Panc1 (cell line): ENCODE measurements at regions not wholly inside any gene's neighbourhood (a gene's known extent, or its start where the extent isn't known, plus 50 kb on each side); places are given as distances from the start of the nearest gene placed in this dataset.
A peak's percentile ranks its signal among the peaks of the same experiment; 100 is the strongest.

Experiments
- ATAC-seq: fragments of 200-7000 bp; cut with Tn5 transposase; 2 replicates; pipeline ENCODE4 v1.9.1; 2020; ENCODE audit warnings: mild to moderate bottlenecking, moderate library complexity
- BruUV-seq: library from RNA; stranded (reverse); fragments of 400-500 nt; replicated peaks from 2 replicates; lab custom pipeline; 2021; lab: Mats Ljungman, UMichigan
- CTCF ChIA-PET: fragments of 300-600 bp; sonication (Branson Sonifier 250); formaldehyde crosslinking; loops from one replicate; lab custom pipeline; 2022; ENCODE audit warnings: antibody characterized with exemption; lab: Charles Lee
- POLR2A ChIA-PET: fragments of 300-600 bp; sonication (Branson Sonifier 250); formaldehyde crosslinking; loops from one replicate; lab custom pipeline; 2022; ENCODE audit warnings: antibody characterized with exemption; lab: Charles Lee
- DNase-seq: peaks from one replicate; pipeline ENCODE4 v3.0.0-alpha.2; 2010; ENCODE audit warnings: low read depth, low spot score
- H3K27ac ChIP-seq: 2 replicates; pipeline ENCODE4 v1.5.1; 2011; ENCODE audit warnings: mild to moderate bottlenecking, low read length, inconsistent platforms
- H3K27me3 ChIP-seq: fragments of 200-500 bp; sonication (Bioruptor generic); 2 replicates; pipeline ENCODE4 v1.6.0; 2014; ENCODE audit warnings: low read length, inconsistent platforms; ENCODE audit not compliant: control insufficient read depth, insufficient read depth
- H3K36me3 ChIP-seq: fragments of 200-500 bp; sonication (Bioruptor generic); 2 replicates; pipeline ENCODE4 v1.5.1; 2014; ENCODE audit warnings: inconsistent platforms, mild to moderate bottlenecking, low read length, moderate library complexity; ENCODE audit not compliant: control insufficient read depth, insufficient read depth
- H3K4me1 ChIP-seq: 2 replicates; pipeline ENCODE4 v1.5.1; 2011; ENCODE audit warnings: inconsistent platforms, mild to moderate bottlenecking, low read length, moderate library complexity; ENCODE audit not compliant: control insufficient read depth, insufficient read depth
- H3K4me3 ChIP-seq, 2 experiments: 2 replicates each; pipeline ENCODE4 v1.5.1; 2011 to 2012; ENCODE audit warnings: low read depth in 2 of 2, low read length in 2 of 2, mild to moderate bottlenecking in 2 of 2, inconsistent platforms in 1 of 2, moderate library complexity in 1 of 2
- H3K9me3 ChIP-seq: fragments of 200-500 bp; sonication (Bioruptor generic); 2 replicates; pipeline ENCODE4 v1.5.1; 2014; ENCODE audit warnings: low read depth, mild to moderate bottlenecking, inconsistent platforms, low read length, moderate library complexity; ENCODE audit not compliant: control insufficient read depth, insufficient read depth
- POLR2AphosphoS5 ChIP-seq: IDR thresholded peaks from 2 replicates; pipeline ENCODE4 v1.6.1; 2012; ENCODE audit warnings: mild to moderate bottlenecking, low read depth, low read length, moderate library complexity
- SIN3A ChIP-seq: IDR thresholded peaks from 2 replicates; pipeline ENCODE4 v1.6.1; 2012; ENCODE audit warnings: low read depth, mild to moderate bottlenecking, low read length, moderate library complexity, borderline replicate concordance; ENCODE audit not compliant: insufficient read depth
- TCF7L2 ChIP-seq: IDR thresholded peaks from 2 replicates; pipeline ENCODE4 v1.6.1; 2011; ENCODE audit warnings: mild to moderate bottlenecking, low read depth, low read length, inconsistent platforms
- in situ Hi-C: cut with HindIII; loops from 2 replicates; pipeline ENCODE4 v1.10.0; 2016; ENCODE audit warnings: low sequenced_read_pairs, low pct_unique_long_range_greater_than_20kb
- intact Hi-C: fragments of 100-400 bp; cut with micrococcal nuclease; formaldehyde crosslinking; loops from one replicate; pipeline ENCODE4 v1.10.0; 2022; ENCODE audit not compliant: unreplicated experiment
- TF ChIP-seq, protein P1 (sequence below): fragments of 450-650 bp; IDR thresholded peaks from 2 replicates; pipeline ENCODE4 v1.5.1; 2017; ENCODE audit warnings: mild to moderate bottlenecking
- TF ChIP-seq, protein P2 (sequence below), 2 experiments: IDR thresholded peaks; 2 replicates each; pipeline ENCODE4 v1.6.1; 2011 to 2012; ENCODE audit warnings: low read depth in 2 of 2, control low read depth in 1 of 2, low read length in 1 of 2, mild to moderate bottlenecking in 1 of 2, moderate library complexity in 1 of 2; ENCODE audit not compliant: insufficient read depth in 1 of 2

DNA sequence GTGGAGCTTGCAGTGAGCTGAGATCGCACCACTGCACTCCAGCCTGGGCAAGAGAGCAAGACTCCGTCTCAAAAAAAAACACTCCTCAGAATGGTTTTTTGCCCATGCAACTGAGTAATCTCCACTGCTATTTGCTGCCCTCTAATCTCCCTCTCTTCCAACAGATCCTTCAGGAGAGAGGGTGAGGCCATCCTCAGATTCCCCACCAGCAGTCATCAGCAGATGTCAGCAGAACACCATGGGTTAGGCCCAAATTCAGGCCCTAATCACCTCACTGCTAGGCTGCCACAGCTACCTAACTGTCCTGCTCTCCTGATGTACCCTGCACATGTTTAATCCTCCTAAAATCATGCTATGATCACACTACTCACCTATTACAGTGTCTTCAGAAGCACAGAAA is 63.2 kb upstream of the BEND6 start:
- in situ Hi-C loops = no loop called here
- intact Hi-C loops = no loop called here
- peak; percentile 88 for ATAC-seq
- POLR2A ChIA-PET = no interaction called here
- Histone ChIP-seq H3K36me3 (no peaks in the 10 kb centered on the region), H3K27me3 (no peaks in the 10 kb centered on the region), H3K27ac (no peak overlapping the region), H3K4me3 (no peak overlapping the region), H3K4me1 (no peaks in the 10 kb centered on the region), H3K9me3 (no peaks in the 10 kb centered on the region)
- TF ChIP-seq, protein P1, sequence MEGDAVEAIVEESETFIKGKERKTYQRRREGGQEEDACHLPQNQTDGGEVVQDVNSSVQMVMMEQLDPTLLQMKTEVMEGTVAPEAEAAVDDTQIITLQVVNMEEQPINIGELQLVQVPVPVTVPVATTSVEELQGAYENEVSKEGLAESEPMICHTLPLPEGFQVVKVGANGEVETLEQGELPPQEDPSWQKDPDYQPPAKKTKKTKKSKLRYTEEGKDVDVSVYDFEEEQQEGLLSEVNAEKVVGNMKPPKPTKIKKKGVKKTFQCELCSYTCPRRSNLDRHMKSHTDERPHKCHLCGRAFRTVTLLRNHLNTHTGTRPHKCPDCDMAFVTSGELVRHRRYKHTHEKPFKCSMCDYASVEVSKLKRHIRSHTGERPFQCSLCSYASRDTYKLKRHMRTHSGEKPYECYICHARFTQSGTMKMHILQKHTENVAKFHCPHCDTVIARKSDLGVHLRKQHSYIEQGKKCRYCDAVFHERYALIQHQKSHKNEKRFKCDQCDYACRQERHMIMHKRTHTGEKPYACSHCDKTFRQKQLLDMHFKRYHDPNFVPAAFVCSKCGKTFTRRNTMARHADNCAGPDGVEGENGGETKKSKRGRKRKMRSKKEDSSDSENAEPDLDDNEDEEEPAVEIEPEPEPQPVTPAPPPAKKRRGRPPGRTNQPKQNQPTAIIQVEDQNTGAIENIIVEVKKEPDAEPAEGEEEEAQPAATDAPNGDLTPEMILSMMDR = peak; percentile 41
- TF ChIP-seq, protein P2, sequence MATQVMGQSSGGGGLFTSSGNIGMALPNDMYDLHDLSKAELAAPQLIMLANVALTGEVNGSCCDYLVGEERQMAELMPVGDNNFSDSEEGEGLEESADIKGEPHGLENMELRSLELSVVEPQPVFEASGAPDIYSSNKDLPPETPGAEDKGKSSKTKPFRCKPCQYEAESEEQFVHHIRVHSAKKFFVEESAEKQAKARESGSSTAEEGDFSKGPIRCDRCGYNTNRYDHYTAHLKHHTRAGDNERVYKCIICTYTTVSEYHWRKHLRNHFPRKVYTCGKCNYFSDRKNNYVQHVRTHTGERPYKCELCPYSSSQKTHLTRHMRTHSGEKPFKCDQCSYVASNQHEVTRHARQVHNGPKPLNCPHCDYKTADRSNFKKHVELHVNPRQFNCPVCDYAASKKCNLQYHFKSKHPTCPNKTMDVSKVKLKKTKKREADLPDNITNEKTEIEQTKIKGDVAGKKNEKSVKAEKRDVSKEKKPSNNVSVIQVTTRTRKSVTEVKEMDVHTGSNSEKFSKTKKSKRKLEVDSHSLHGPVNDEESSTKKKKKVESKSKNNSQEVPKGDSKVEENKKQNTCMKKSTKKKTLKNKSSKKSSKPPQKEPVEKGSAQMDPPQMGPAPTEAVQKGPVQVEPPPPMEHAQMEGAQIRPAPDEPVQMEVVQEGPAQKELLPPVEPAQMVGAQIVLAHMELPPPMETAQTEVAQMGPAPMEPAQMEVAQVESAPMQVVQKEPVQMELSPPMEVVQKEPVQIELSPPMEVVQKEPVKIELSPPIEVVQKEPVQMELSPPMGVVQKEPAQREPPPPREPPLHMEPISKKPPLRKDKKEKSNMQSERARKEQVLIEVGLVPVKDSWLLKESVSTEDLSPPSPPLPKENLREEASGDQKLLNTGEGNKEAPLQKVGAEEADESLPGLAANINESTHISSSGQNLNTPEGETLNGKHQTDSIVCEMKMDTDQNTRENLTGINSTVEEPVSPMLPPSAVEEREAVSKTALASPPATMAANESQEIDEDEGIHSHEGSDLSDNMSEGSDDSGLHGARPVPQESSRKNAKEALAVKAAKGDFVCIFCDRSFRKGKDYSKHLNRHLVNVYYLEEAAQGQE (IDR thresholded peaks at IDR 0.05; ENCODE audit: insufficient read depth in 1 of 2, low read depth in 2 of 2, low read length in 1 of 2) = no peak
- no peak for TF ChIP-seq SIN3A
- TF ChIP-seq POLR2AphosphoS5 = no peak
- no peak for TF ChIP-seq TCF7L2
- no peak for DNase-seq
- BruUV-seq = no TSS peak
- CTCF ChIA-PET = interaction anchor here (0.6 to 1.0 kb wide), 4 partner anchors 76 to 281 kb away, joined by 4 to 9 read pairs (median 6); partner anchors contain the start of gene BAG2

DNA sequence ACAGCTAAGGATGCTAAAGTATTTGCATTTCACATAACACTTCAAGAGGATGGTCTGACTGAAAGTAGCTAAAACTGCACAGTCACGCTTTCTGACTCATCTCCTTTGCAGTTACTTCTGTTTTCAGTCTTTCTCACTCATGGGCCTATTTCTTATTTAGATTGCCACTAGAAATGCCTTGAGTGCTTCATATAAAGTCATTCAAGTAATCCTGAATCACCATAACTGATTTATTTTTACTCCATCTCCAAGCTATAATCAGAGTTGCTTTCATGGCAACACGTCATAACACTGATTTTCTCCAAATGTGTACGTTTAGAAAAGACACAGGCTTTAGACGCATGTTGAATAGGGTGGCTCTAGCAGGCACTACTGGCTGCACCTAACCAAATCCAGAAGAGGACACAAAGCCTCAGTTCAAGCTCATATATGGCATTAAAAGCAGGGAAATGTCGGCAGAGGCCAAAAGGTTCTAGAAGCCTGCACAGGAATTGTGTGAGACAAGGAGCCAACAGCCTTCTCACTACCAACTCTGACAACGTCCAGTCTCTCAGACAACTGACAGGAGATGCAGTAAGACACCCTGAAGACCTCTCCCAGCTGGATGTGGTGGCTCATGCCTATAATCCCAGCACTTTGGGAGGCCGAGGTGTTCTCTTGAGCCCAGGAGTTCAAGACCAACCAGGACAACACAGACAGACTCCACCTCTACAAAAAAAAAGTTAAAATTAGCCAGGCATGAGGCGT is 64.1 kb upstream of the BEND6 start:
- CTCF ChIA-PET = interaction anchor here (0.7 kb wide), 1 partner anchor 252 kb away, joined by 8 read pairs; no protein-coding TSS in a partner anchor
- BruUV-seq = no TSS peak
- ATAC-seq = peak; percentile 43; the same call in 1 of the 2 replicates
- Histone ChIP-seq H3K36me3 (no peaks in the 10 kb centered on the region), H3K4me3 (no peak overlapping the region), H3K27ac (no peak overlapping the region), H3K4me1 (no peaks in the 10 kb centered on the region), H3K27me3 (no peaks in the 10 kb centered on the region), H3K9me3 (no peaks in the 10 kb centered on the region)
- POLR2A ChIA-PET = interaction anchor here (0.7 kb wide), 1 partner anchor 41 kb away, joined by 4 read pairs; no protein-coding TSS in a partner anchor
- DNase-seq = no peak
- TF ChIP-seq POLR2AphosphoS5 (no peak), TCF7L2 (no peak), SIN3A (no peak)
- TF ChIP-seq, protein P2 (IDR thresholded peaks at IDR 0.05; ENCODE audit: insufficient read depth in 1 of 2, low read depth in 2 of 2, low read length in 1 of 2) = no peak
- TF ChIP-seq, protein P1 = no peak
- in situ Hi-C loops (no loop called here), intact Hi-C loops (no loop called here)
